DMS153 (cell line): ENCODE measurements at regions not wholly inside any gene's neighbourhood (a gene's known extent, or its start where the extent isn't known, plus 50 kb on each side); places are given as distances from the start of the nearest gene placed in this dataset.

ENCODE experiments used
- DNase-seq: peaks from one replicate; lab custom pipeline; 2025; lab: John Stamatoyannopoulos, UW

GRCh38 chr3:79542-79941 lies 117.0 kb upstream of the CHL1 start:
- DNase-seq, result no peak

GRCh38 chr3:82508-82907 lies 114.1 kb upstream of the CHL1 start:
- DNase-seq, result no peak

- DNase-seq, result no peak
Measured at GRCh38 chr3:83096-83495, 113.5 kb upstream of the CHL1 start.

GRCh38 chr3:85180-85579 lies 111.4 kb upstream of the CHL1 start:
- no peak for DNase-seq

- DNase-seq, result no peak
Measured at GRCh38 chr3:88267-88666, 108.3 kb upstream of the CHL1 start.

GRCh38 chr3:93746-94145 lies 102.8 kb upstream of the CHL1 start:
- no peak for DNase-seq

GRCh38 chr3:96259-96658 lies 100.3 kb upstream of the CHL1 start:
- DNase-seq, result no peak

- no peak for DNase-seq
Measured at GRCh38 chr3:97417-98258, 98.9 kb upstream of the CHL1 start.

- no peak for DNase-seq
Measured at GRCh38 chr3:98259-98654, 98.3 kb upstream of the CHL1 start.

- peak; percentile 41 for DNase-seq
Measured at GRCh38 chr3:99506-99905, 97.1 kb upstream of the CHL1 start.

- no peak for DNase-seq
Measured at GRCh38 chr3:102484-102883, 94.1 kb upstream of the CHL1 start.

- no peak for DNase-seq
Measured at GRCh38 chr3:103991-104390, 92.6 kb upstream of the CHL1 start.

GRCh38 chr3:105585-105984 lies 91.0 kb upstream of the CHL1 start:
- no peak for DNase-seq

GRCh38 chr3:106619-107018 lies 89.9 kb upstream of the CHL1 start:
- DNase-seq, result no peak

GRCh38 chr3:111143-112069 lies 85.2 kb upstream of the CHL1 start:
- peak; percentile 77 for DNase-seq

- no peak for DNase-seq
Measured at GRCh38 chr3:112773-113172, 83.8 kb upstream of the CHL1 start.

GRCh38 chr3:118666-119065 lies 77.9 kb upstream of the CHL1 start:
- DNase-seq, result no peak

- peak; percentile 4 for DNase-seq
Measured at GRCh38 chr3:123341-123740, 73.2 kb upstream of the CHL1 start.

GRCh38 chr3:124557-125179 lies 71.9 kb upstream of the CHL1 start:
- DNase-seq, result no peak

GRCh38 chr3:128515-129172 lies 67.9 kb upstream of the CHL1 start:
- DNase-seq, result no peak

- DNase-seq, result peak; percentile 78
Measured at GRCh38 chr3:131151-131888, 65.2 kb upstream of the CHL1 start.
